ENCODE measurements at regions not wholly inside any gene's neighbourhood (a gene's known extent, or its start where the extent isn't known, plus 50 kb on each side); places are given as distances from the start of the nearest gene placed in this dataset.

DNA sequence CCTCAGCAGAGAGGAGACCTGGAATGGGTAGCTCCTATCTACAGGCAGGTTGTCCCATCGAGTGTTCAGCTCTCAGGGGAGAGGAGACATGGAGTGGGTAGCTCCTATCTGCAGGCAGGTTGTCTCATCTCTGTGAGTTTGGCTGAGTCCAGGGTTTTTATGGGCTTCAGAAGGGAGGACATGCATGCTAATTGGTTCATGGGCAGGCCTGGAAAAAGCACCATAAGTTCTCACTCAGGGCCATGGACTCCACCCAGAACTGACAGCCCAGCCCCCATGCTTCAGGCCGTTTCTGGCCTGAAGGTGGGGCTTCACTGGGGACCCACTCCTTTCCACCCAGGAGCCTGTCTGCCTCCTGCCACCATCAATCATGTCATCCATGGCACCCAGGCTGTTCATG lies 84.0 kb downstream of the CYB561 start:
- intact Hi-C loops (cut with DNase I) = no loop called here
- H3K27me3 ChIP-seq (ENCODE audit: control insufficient read depth, insufficient read depth, low read length) = no peaks in the 10 kb centered on the region
- H3K36me3 ChIP-seq (ENCODE audit: control insufficient read depth in 2 of 3, insufficient read depth in 3 of 3, low read length in 3 of 3) = peaks cover 0 to 2% (median 0%) of the 10 kb centered on the region in 3 donors
- peaks cover 0 to 3% (median 0%) of the 10 kb centered on the region in 3 donors for H3K4me1 ChIP-seq (ENCODE audit: control insufficient read depth in 2 of 3, insufficient read depth in 2 of 3, low read depth in 1 of 3, low read length in 3 of 3)
- H3K27ac ChIP-seq (ENCODE audit: low read depth in 2 of 2, low read length in 2 of 2) = no peak overlapping the region
- no peaks in the 10 kb centered on the region for H3K9me3 ChIP-seq (ENCODE audit: control insufficient read depth in 2 of 3, insufficient read depth in 1 of 3, low read length in 3 of 3)
- H3K4me3 ChIP-seq (ENCODE audit: low read length in 3 of 3) = no peak overlapping the region
- H3K9ac ChIP-seq (ENCODE audit: low read length in 3 of 3) = no peak overlapping the region
- TF ChIP-seq, protein P1, sequence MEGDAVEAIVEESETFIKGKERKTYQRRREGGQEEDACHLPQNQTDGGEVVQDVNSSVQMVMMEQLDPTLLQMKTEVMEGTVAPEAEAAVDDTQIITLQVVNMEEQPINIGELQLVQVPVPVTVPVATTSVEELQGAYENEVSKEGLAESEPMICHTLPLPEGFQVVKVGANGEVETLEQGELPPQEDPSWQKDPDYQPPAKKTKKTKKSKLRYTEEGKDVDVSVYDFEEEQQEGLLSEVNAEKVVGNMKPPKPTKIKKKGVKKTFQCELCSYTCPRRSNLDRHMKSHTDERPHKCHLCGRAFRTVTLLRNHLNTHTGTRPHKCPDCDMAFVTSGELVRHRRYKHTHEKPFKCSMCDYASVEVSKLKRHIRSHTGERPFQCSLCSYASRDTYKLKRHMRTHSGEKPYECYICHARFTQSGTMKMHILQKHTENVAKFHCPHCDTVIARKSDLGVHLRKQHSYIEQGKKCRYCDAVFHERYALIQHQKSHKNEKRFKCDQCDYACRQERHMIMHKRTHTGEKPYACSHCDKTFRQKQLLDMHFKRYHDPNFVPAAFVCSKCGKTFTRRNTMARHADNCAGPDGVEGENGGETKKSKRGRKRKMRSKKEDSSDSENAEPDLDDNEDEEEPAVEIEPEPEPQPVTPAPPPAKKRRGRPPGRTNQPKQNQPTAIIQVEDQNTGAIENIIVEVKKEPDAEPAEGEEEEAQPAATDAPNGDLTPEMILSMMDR (IDR thresholded peaks at IDR 0.05; ENCODE audit: borderline replicate concordance, extremely low read depth, insufficient read depth) = no peak
- no peak for FAIRE-seq
- DNase-seq = no peak

DNA sequence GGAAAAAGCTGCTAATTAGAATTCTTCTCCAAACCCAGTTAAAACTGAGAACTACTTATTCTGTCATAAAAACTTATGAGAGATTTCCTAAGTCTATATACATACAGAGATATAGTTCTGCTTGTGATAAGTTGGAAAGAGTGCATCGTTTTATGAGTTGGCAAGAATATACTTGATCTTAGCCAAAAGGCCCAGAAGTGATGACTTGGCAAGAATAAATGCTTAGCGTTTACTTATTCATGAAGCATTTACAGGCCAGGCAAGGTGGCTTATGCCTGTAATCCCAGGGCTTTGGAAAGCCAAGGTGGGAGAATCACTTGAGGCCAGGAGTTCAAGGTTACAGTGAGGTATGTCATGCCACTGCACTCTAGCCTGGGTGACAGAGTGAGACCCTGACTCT lies 81.7 kb downstream of the CYB561 start:
- H3K4me3 ChIP-seq (ENCODE audit: low read length in 3 of 3) = no peak overlapping the region
- H3K27ac ChIP-seq (ENCODE audit: low read depth in 2 of 2, low read length in 2 of 2) = no peak overlapping the region
- no peaks in the 10 kb centered on the region for H3K27me3 ChIP-seq (ENCODE audit: control insufficient read depth, insufficient read depth, low read length)
- peaks cover 0 to 2% (median 0%) of the 10 kb centered on the region in 3 donors for H3K36me3 ChIP-seq (ENCODE audit: control insufficient read depth in 2 of 3, insufficient read depth in 3 of 3, low read length in 3 of 3)
- intact Hi-C loops (cut with DNase I) = no loop called here
- H3K9ac ChIP-seq (ENCODE audit: low read length in 3 of 3) = no peak overlapping the region
- TF ChIP-seq, protein P1 (IDR thresholded peaks at IDR 0.05; ENCODE audit: borderline replicate concordance, extremely low read depth, insufficient read depth) = no peak
- no peak for FAIRE-seq
- no peaks in the 10 kb centered on the region for H3K4me1 ChIP-seq (ENCODE audit: control insufficient read depth in 2 of 3, insufficient read depth in 2 of 3, low read depth in 1 of 3, low read length in 3 of 3)
- no peak for DNase-seq
- H3K9me3 ChIP-seq (ENCODE audit: control insufficient read depth in 2 of 3, insufficient read depth in 1 of 3, low read length in 3 of 3) = no peaks in the 10 kb centered on the region

DNA sequence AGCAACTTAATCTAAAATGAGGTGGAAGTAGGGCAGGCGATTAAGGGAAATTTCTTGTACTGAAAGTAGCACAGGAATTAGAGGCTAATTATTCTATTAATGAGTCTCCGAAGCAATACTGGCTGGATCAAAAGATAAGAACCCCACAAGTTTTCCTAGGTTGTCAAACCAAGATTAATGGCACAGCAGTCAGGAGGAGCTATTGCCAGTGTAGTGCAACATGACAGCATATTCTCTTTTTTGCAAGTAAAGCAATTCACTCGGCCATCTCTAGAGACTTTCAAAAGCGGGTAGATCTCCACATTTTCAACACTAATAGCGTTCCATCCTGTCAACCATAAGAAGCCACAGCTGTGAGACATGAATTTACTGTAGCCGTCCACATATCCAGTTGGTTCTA lies 81.2 kb downstream of the CYB561 start:
- Histone ChIP-seq H3K4me3 (ENCODE audit: low read length in 3 of 3) (no peak overlapping the region), H3K9ac (ENCODE audit: low read length in 3 of 3) (no peak overlapping the region), H3K27me3 (ENCODE audit: control insufficient read depth, insufficient read depth, low read length) (no peaks in the 10 kb centered on the region), H3K27ac (ENCODE audit: low read depth in 2 of 2, low read length in 2 of 2) (no peak overlapping the region), H3K9me3 (ENCODE audit: control insufficient read depth in 2 of 3, insufficient read depth in 1 of 3, low read length in 3 of 3) (no peaks in the 10 kb centered on the region), H3K4me1 (ENCODE audit: control insufficient read depth in 2 of 3, insufficient read depth in 2 of 3, low read depth in 1 of 3, low read length in 3 of 3) (no peaks in the 10 kb centered on the region), H3K36me3 (ENCODE audit: control insufficient read depth in 2 of 3, insufficient read depth in 3 of 3, low read length in 3 of 3) (peaks cover 0 to 2% (median 0%) of the 10 kb centered on the region in 3 donors)
- TF ChIP-seq, protein P1 (IDR thresholded peaks at IDR 0.05; ENCODE audit: borderline replicate concordance, extremely low read depth, insufficient read depth) = no peak
- FAIRE-seq = no peak
- DNase-seq = peak in 1 of 5 donors; percentile 45
- intact Hi-C loops (cut with DNase I) = no loop called here

Data from kidney (tissue), 13 donors.